HepG2 (cell line): ENCODE measurements at regions not wholly inside any gene's neighbourhood (a gene's known extent, or its start where the extent isn't known, plus 50 kb on each side); places are given as distances from the start of the nearest gene placed in this dataset.

Source experiments
- ATAC-seq: fragments of 200-7000 bp; cut with Tn5 transposase; 3 replicates; pipeline ENCODE4 v1.9.1; 2020; ENCODE audit warnings: mild to moderate bottlenecking, moderate library complexity
- BruUV-seq: library from RNA; stranded (reverse); fragments of 400-500 nt; replicated peaks from 2 replicates; lab custom pipeline; 2021; lab: Mats Ljungman, UMichigan
- CTCF ChIA-PET: fragments of 300-600 bp; formaldehyde crosslinking; extraction: SDS; loops from one replicate; lab custom pipeline; 2021; ENCODE audit warnings: low total read pairs, inconsistent platforms, low intra/inter-chr PET ratio; lab: Yijun Ruan, JAX
- POLR2A ChIA-PET: fragments of 350-600 bp; sonication (Branson Sonifier 250); formaldehyde crosslinking; loops from one replicate; lab custom pipeline; 2020; ENCODE audit warnings: antibody characterized with exemption, inconsistent platforms; lab: Yijun Ruan, JAX
- DNase-seq: peaks from one replicate; pipeline ENCODE4 v3.0.0-alpha.2; 2015; ENCODE audit warnings: low spot score
- FAIRE-seq: peaks from 3 replicates; lab custom pipeline; 2011; peaks lifted over from hg19 to GRCh38; lab: Jason Lieb, UNC
- H2AFZ ChIP-seq: one replicate; pipeline ENCODE4 v1.6.1; 2011; ENCODE audit warnings: low read length, inconsistent platforms
- H3K27ac ChIP-seq: fragments of 300-600 bp; 3 replicates; pipeline ENCODE4 v1.8.0; 2011; ENCODE audit warnings: mixed run types, mild to moderate bottlenecking, mixed read lengths, low read length, inconsistent platforms; ENCODE audit not compliant: insufficient read depth; ENCODE audit errors: extremely low read length
- H3K27me3 ChIP-seq, 2 experiments: fragments of 200-600 bp in 1 of 2; 2 replicates in 1 of 2; 3 replicates in 1 of 2; pipeline versions ENCODE4 v1.6.0 to v1.8.0; 2011; ENCODE audit warnings: low read length in 2 of 2, mild to moderate bottlenecking in 2 of 2, moderate library complexity in 2 of 2, inconsistent platforms in 1 of 2; ENCODE audit not compliant: insufficient read depth in 2 of 2, control insufficient read depth in 1 of 2
- H3K36me3 ChIP-seq, 2 experiments: fragments of 200-600 bp in 1 of 2; replicated peaks in 1 of 2; 2 replicates in 1 of 2; 3 replicates in 1 of 2; pipeline versions ENCODE4 v1.5.1 to v1.8.0; 2011; ENCODE audit warnings: low read length in 2 of 2, inconsistent platforms in 1 of 2; ENCODE audit not compliant: insufficient read depth in 2 of 2, control insufficient read depth in 1 of 2
- H3K4me1 ChIP-seq: 2 replicates; pipeline ENCODE4 v1.5.1; 2012; ENCODE audit warnings: low read length, inconsistent platforms; ENCODE audit not compliant: insufficient read depth
- H3K4me2 ChIP-seq: 2 replicates; pipeline ENCODE4 v1.6.0; 2011; ENCODE audit warnings: low read depth, low read length, inconsistent platforms
- H3K4me3 ChIP-seq, 3 experiments: fragments of 200-600 bp in 1 of 3; sonication (generic), shearing (Covaris generic) in 1 of 3; replicated peaks in 1 of 3; 2 replicates each; pipeline ENCODE4 v1.5.1; 2011 to 2016; ENCODE audit warnings: low read length in 3 of 3, inconsistent platforms in 2 of 3, low read depth in 2 of 3, mild to moderate bottlenecking in 2 of 3, control low read depth in 1 of 3, mixed read lengths in 1 of 3; ENCODE audit not compliant: insufficient read depth in 1 of 3
- H3K79me2 ChIP-seq: one replicate; pipeline ENCODE4 v1.6.1; 2011; ENCODE audit warnings: low read length, inconsistent platforms; ENCODE audit not compliant: insufficient read depth
- H3K9ac ChIP-seq: 2 replicates; pipeline ENCODE4 v1.6.0; 2011; ENCODE audit warnings: mild to moderate bottlenecking, low read depth, low read length, inconsistent platforms; ENCODE audit not compliant: insufficient read depth
- H3K9me3 ChIP-seq: 2 replicates; pipeline ENCODE4 v1.5.1; 2012; ENCODE audit warnings: mild to moderate bottlenecking, low read length
- H4K20me1 ChIP-seq: 2 replicates; pipeline ENCODE4 v1.6.0; 2011; ENCODE audit warnings: inconsistent platforms, mild to moderate bottlenecking, low read length, moderate library complexity; ENCODE audit not compliant: insufficient read depth
- CBX2 ChIP-seq, 2 experiments: fragments of 200-600 bp in 1 of 2; sonication (generic); formaldehyde crosslinking in 1 of 2; IDR thresholded peaks; 2 replicates each; pipeline versions ENCODE4 v1.7.0 to v1.8.1; 2018 to 2022; ENCODE audit warnings: low read depth in 2 of 2, low read length in 1 of 2, mild to moderate bottlenecking in 1 of 2, missing genetic modification reagents in 1 of 2
- GTF3A ChIP-seq: sonication (generic); formaldehyde crosslinking; conservative IDR thresholded peaks from 2 replicates; pipeline ENCODE4 v1.4.0; 2020; ENCODE audit warnings: mild to moderate bottlenecking, missing genetic modification reagents
- IKZF4 ChIP-seq: sonication (generic); formaldehyde crosslinking; IDR thresholded peaks from 2 replicates; pipeline ENCODE4 v1.5.1; 2020; ENCODE audit warnings: borderline replicate concordance, mild to moderate bottlenecking, low read depth, missing genetic modification reagents; ENCODE audit errors: not compliant biosample characterization
- NFIC ChIP-seq: IDR thresholded peaks from 2 replicates; pipeline ENCODE4 v1.6.1; 2012; ENCODE audit warnings: mild to moderate bottlenecking, low read length, inconsistent platforms
- ZBTB49 ChIP-seq: sonication (generic); formaldehyde crosslinking; IDR thresholded peaks from 2 replicates; pipeline ENCODE4 v1.4.0; 2020; ENCODE audit warnings: missing genetic modification reagents, borderline replicate concordance
- ZC3H4 ChIP-seq: sonication (generic); formaldehyde crosslinking; IDR thresholded peaks from 2 replicates; pipeline ENCODE4 v1.4.0; 2020; ENCODE audit warnings: missing genetic modification reagents, borderline replicate concordance
- ZNF12 ChIP-seq: sonication (generic); formaldehyde crosslinking; IDR thresholded peaks from 2 replicates; pipeline ENCODE4 v1.5.0; 2020; ENCODE audit warnings: missing genetic modification reagents
- ZNF513 ChIP-seq: sonication (generic); formaldehyde crosslinking; conservative IDR thresholded peaks from 2 replicates; pipeline ENCODE4 v1.5.0; 2020; ENCODE audit warnings: missing genetic modification reagents
- ZNF773 ChIP-seq: sonication (generic); formaldehyde crosslinking; IDR thresholded peaks from 2 replicates; pipeline ENCODE4 v1.4.0; 2020; ENCODE audit warnings: missing genetic modification reagents, borderline replicate concordance
- WGBS: methylation state at CpG from one replicate; pipeline ENCODE4 v1.1.6; 2017; ENCODE audit warnings: low lambda C conversion rate; 5-methylcytosine and 5-hydroxymethylcytosine counted together
- in situ Hi-C: cut with HindIII; loops from 2 replicates; pipeline ENCODE4 v1.10.0; 2017; ENCODE audit warnings: low pct_unique_long_range_greater_than_20kb; ENCODE audit not compliant: extremely low pct_ligation_motif_present
- intact Hi-C: fragments of 100-400 bp; cut with micrococcal nuclease; formaldehyde crosslinking; loops from one replicate; pipeline ENCODE4 v1.10.0; 2022; ENCODE audit not compliant: unreplicated experiment

- TF ChIP-seq ZBTB49 (no peak), ZNF12 (CRISPR knock-in tag) (no peak), NFIC (no peak)
These were observed 112.8 kb upstream of the C11orf87 start (continued) for GRCh38 chr11:109309153-109309552.

GRCh38 chr11:109317726-109318125 lies 104.3 kb upstream of the C11orf87 start:
- BruUV-seq: no TSS peak
- WGBS: 6% methylated on average over 1 of the region's 1 CpG
- POLR2A ChIA-PET: no interaction called here

More at GRCh38 chr11:109317726-109318125, 104.3 kb upstream of the C11orf87 start:
- no peak for ATAC-seq
- TF ChIP-seq ZC3H4 (CRISPR knock-in tag): no peak
- TF ChIP-seq ZNF773 (CRISPR knock-in tag): no peak
- no peak for TF ChIP-seq ZNF513 (CRISPR knock-in tag)
- TF ChIP-seq IKZF4 (CRISPR knock-in tag): no peak
- no peak for TF ChIP-seq CBX2 (IDR thresholded peaks at IDR 0.05; ENCODE audit: low read depth, low read length)
- TF ChIP-seq CBX2 (CRISPR knock-in tag; IDR thresholded peaks at IDR 0.05; ENCODE audit: low read depth): no peak
- no peak for TF ChIP-seq GTF3A (CRISPR knock-in tag)
- Histone ChIP-seq H3K36me3 (no peaks in the 10 kb centered on the region), H3K4me3 (no peak overlapping the region), H4K20me1 (no peaks in the 10 kb centered on the region), H3K4me1 (no peaks in the 10 kb centered on the region), H3K79me2 (no peaks in the 10 kb centered on the region), H3K27ac (no peak overlapping the region), H3K9me3 (no peaks in the 10 kb centered on the region), H3K27me3 (no peaks in the 10 kb centered on the region), H2AFZ (no peak overlapping the region), H3K4me2 (no peak overlapping the region), H3K9ac (no peak overlapping the region)
- FAIRE-seq: no peak
- CTCF ChIA-PET: no interaction called here
- DNase-seq: no peak
- in situ Hi-C loops (no loop called here), intact Hi-C loops (no loop called here)
